Neural cell (in vitro differentiated cells): ENCODE measurements at regions not wholly inside any gene's neighbourhood (a gene's known extent, or its start where the extent isn't known, plus 50 kb on each side); places are given as distances from the start of the nearest gene placed in this dataset.
A peak's percentile ranks its signal among the peaks of the same experiment; 100 is the strongest.

Experiments
- H2AFZ ChIP-seq: fragments of 200-600, 300-800 bp; sonication (generic), shearing (Covaris generic); 2 replicates; pipeline ENCODE4 v1.6.0; 2014; ENCODE audit warnings: low read depth, mild to moderate bottlenecking, antibody characterized with exemption, low read length, moderate library complexity
- H3F3A ChIP-seq: fragments of 200-600 bp; shearing (Covaris generic); 2 replicates; pipeline ENCODE4 v1.6.1; 2016; ENCODE audit warnings: mild to moderate bottlenecking, moderate library complexity, mixed read lengths, antibody characterized with exemption, low read length; ENCODE audit not compliant: insufficient read depth, poor library complexity, severe bottlenecking
- H3K27ac ChIP-seq: fragments of 200-600, 300-800 bp; sonication (generic), shearing (Covaris generic); 2 replicates; pipeline ENCODE4 v1.5.1; 2014; ENCODE audit warnings: mild to moderate bottlenecking, low read length, moderate library complexity
- H3K27me3 ChIP-seq: fragments of 300-800, 200-600 bp; sonication (generic), shearing (Covaris generic); 2 replicates; pipeline ENCODE4 v1.6.0; 2014; ENCODE audit warnings: mild to moderate bottlenecking, low read depth, low read length, moderate library complexity; ENCODE audit not compliant: insufficient read depth
- H3K36me3 ChIP-seq: fragments of 300-800, 200-600 bp; sonication (generic), shearing (Covaris generic); 2 replicates; pipeline ENCODE4 v1.5.1; 2014; ENCODE audit warnings: mild to moderate bottlenecking, antibody characterized with exemption, low read length, moderate library complexity; ENCODE audit not compliant: insufficient read depth
- H3K4me2 ChIP-seq: fragments of 300-800, 200-600 bp; sonication (generic), shearing (Covaris generic); 2 replicates; pipeline ENCODE4 v1.6.0; 2014; ENCODE audit warnings: mild to moderate bottlenecking, low read length
- H3K4me3 ChIP-seq: fragments of 300-800, 200-600 bp; sonication (generic), shearing (Covaris generic); 2 replicates; pipeline ENCODE4 v1.5.1; 2014; ENCODE audit warnings: mild to moderate bottlenecking, low read length, moderate library complexity
- H3K79me2 ChIP-seq: fragments of 200-600 bp; shearing (Covaris generic); replicated peaks from 2 replicates; pipeline ENCODE4 v1.6.0; 2014; ENCODE audit warnings: mild to moderate bottlenecking, low read length, moderate library complexity; ENCODE audit not compliant: insufficient read depth
- H3K9ac ChIP-seq: fragments of 300-800, 200-600 bp; sonication (generic), shearing (Covaris generic); 2 replicates; pipeline ENCODE4 v1.6.1; 2016; ENCODE audit warnings: mild to moderate bottlenecking, low read length, mixed read lengths
- H3K9me2 ChIP-seq: fragments of 200-600 bp; shearing (Covaris generic); 2 replicates; pipeline ENCODE4 v1.6.1; 2016; ENCODE audit warnings: mild to moderate bottlenecking, low read length, mixed read lengths; ENCODE audit not compliant: insufficient read depth
- H3K9me3 ChIP-seq: fragments of 200-600, 300-800 bp; sonication (generic), shearing (Covaris generic); 2 replicates; pipeline ENCODE4 v1.6.1; 2016; ENCODE audit warnings: mild to moderate bottlenecking, mixed run types, low read length, moderate library complexity, mixed read lengths
- H4K20me1 ChIP-seq: fragments of 200-600 bp; shearing (Covaris generic); 2 replicates; pipeline ENCODE4 v1.6.1; 2016; ENCODE audit warnings: mild to moderate bottlenecking, mixed run types; ENCODE audit not compliant: insufficient read depth
- CTCF ChIP-seq: fragments of 450-650 bp; IDR thresholded peaks from 2 replicates; pipeline ENCODE4 v1.5.1; 2014; ENCODE audit warnings: antibody characterized with exemption, mild to moderate bottlenecking, moderate library complexity; ENCODE audit not compliant: poor library complexity, severe bottlenecking
- EP300 ChIP-seq: fragments of 450-650 bp; conservative IDR thresholded peaks from 2 replicates; pipeline ENCODE4 v1.6.1; 2014; ENCODE audit warnings: antibody characterized with exemption, mild to moderate bottlenecking, moderate library complexity; ENCODE audit not compliant: poor library complexity, severe bottlenecking
- EZH2 ChIP-seq: fragments of 200-600, 300-800 bp; shearing (Covaris generic), sonication (generic); IDR thresholded peaks from 2 replicates; pipeline ENCODE4 v1.6.1; 2014; ENCODE audit warnings: antibody characterized with exemption, low read length, borderline replicate concordance, mild to moderate bottlenecking; ENCODE audit not compliant: insufficient read depth, poor library complexity, severe bottlenecking
- MXI1 ChIP-seq: fragments of 450-650 bp; conservative IDR thresholded peaks from 2 replicates; pipeline ENCODE4 v1.6.1; 2014; ENCODE audit warnings: antibody characterized with exemption, mild to moderate bottlenecking; ENCODE audit not compliant: poor library complexity, severe bottlenecking
- POLR2AphosphoS5 ChIP-seq: IDR thresholded peaks from 2 replicates; pipeline ENCODE4 v1.6.1; 2012
- RAD21 ChIP-seq: fragments of 450-650 bp; conservative IDR thresholded peaks from 2 replicates; pipeline ENCODE4 v1.6.1; 2014; ENCODE audit warnings: antibody characterized with exemption, mild to moderate bottlenecking, moderate library complexity
- REST ChIP-seq: IDR thresholded peaks from 2 replicates; pipeline ENCODE4 v1.6.1; 2012; ENCODE audit warnings: borderline replicate concordance
- SMC3 ChIP-seq: fragments of 450-650 bp; conservative IDR thresholded peaks from 2 replicates; pipeline ENCODE4 v1.6.1; 2014; ENCODE audit warnings: antibody characterized with exemption, mild to moderate bottlenecking, moderate library complexity; ENCODE audit not compliant: poor library complexity
- TAF1 ChIP-seq: IDR thresholded peaks from 2 replicates; pipeline ENCODE4 v1.6.1; 2012; ENCODE audit warnings: low read depth

GRCh38 chr7:142377567-142377966 lies 119.7 kb upstream of the PRSS58 start:
- H3K4me3 ChIP-seq: no peak overlapping the region
- no peak overlapping the region for H3K4me2 ChIP-seq
- no peaks in the 10 kb centered on the region for H3K79me2 ChIP-seq
- no peak overlapping the region for H3K9ac ChIP-seq
- no peaks in the 10 kb centered on the region for H3F3A ChIP-seq
- no peaks in the 10 kb centered on the region for H3K27me3 ChIP-seq
- no peaks in the 10 kb centered on the region for H3K9me2 ChIP-seq
- H4K20me1 ChIP-seq: no peaks in the 10 kb centered on the region
- peak; percentile 18 for TF ChIP-seq EP300
- TF ChIP-seq TAF1: no peak
- no peak overlapping the region for H3K27ac ChIP-seq
- no peak overlapping the region for H2AFZ ChIP-seq
- no peaks in the 10 kb centered on the region for H3K36me3 ChIP-seq
- no peaks in the 10 kb centered on the region for H3K9me3 ChIP-seq

GRCh38 chr7:142376356-142376997 lies 118.6 kb upstream of the PRSS58 start:
- H3K9ac ChIP-seq: no peak overlapping the region
- H3K27me3 ChIP-seq: no peaks in the 10 kb centered on the region
- H3K9me2 ChIP-seq: no peaks in the 10 kb centered on the region
- H2AFZ ChIP-seq: no peak overlapping the region
- no peak overlapping the region for H3K4me3 ChIP-seq
- TF ChIP-seq POLR2AphosphoS5 (no peak), CTCF (no peak), MXI1 (no peak), EP300 (no peak), SMC3 (no peak), TAF1 (no peak), REST (no peak), RAD21 (no peak), EZH2 (no peak)
- H3F3A ChIP-seq: no peaks in the 10 kb centered on the region
- no peaks in the 10 kb centered on the region for H4K20me1 ChIP-seq
- H3K9me3 ChIP-seq: no peaks in the 10 kb centered on the region
- no peak overlapping the region for H3K27ac ChIP-seq
- no peaks in the 10 kb centered on the region for H3K36me3 ChIP-seq
- H3K79me2 ChIP-seq: no peaks in the 10 kb centered on the region
- no peak overlapping the region for H3K4me2 ChIP-seq
